COLO668 (cell line): ENCODE measurements at regions not wholly inside any gene's neighbourhood (a gene's known extent, or its start where the extent isn't known, plus 50 kb on each side); places are given as distances from the start of the nearest gene placed in this dataset.
"Not testable (repeated sequence)": the region's sequence is repeated elsewhere in the genome, so short reads cannot be mapped to it uniquely, and the experiment has no call there.

ENCODE experiments used
- DNase-seq: peaks from one replicate; lab custom pipeline; 2025; ENCODE audit not compliant: unreplicated experiment; lab: John Stamatoyannopoulos, UW

- no peak for DNase-seq
Measured at GRCh38 chr12:91769736-91770135, 375.9 kb downstream of the BTG1 start.

DNA sequence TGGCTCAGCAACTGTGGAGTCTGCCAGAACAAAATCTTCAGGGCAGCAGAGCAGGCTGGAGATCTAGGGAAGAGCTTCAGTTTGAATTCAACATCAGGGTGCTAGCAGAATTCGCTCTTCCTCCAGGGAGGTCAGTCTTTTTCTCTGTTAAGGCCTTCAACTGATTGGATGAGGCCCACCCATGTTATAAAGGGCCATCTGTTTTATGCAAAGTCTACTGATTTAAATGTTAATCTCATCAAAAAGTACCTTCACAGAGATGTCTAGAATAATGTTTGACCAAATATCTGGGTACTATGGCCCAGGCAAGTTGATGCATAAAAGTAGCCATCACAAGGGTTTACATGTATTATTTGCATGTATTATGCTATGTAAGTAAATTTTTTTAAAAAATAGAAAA, 378.4 kb downstream of the BTG1 start:
- no peak for DNase-seq

DNA sequence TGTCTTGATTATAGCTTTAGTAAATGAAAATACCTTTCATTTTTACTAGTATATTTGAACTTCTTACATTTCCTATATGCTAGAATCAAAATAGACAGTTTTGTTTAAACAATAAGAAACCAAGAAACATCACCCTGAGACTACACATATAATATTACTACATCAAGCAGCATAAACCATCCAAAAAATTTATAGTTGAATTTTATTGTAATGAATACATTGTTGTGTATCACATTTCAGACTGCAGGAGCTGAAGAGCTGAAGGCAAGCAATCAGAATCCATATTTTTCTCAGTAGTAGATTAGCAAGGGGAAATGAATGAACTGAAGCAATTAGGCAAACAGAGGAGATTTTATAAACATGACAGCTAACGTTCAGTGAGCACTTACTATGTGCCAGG, 379.2 kb downstream of the BTG1 start:
- DNase-seq, result no peak

DNA sequence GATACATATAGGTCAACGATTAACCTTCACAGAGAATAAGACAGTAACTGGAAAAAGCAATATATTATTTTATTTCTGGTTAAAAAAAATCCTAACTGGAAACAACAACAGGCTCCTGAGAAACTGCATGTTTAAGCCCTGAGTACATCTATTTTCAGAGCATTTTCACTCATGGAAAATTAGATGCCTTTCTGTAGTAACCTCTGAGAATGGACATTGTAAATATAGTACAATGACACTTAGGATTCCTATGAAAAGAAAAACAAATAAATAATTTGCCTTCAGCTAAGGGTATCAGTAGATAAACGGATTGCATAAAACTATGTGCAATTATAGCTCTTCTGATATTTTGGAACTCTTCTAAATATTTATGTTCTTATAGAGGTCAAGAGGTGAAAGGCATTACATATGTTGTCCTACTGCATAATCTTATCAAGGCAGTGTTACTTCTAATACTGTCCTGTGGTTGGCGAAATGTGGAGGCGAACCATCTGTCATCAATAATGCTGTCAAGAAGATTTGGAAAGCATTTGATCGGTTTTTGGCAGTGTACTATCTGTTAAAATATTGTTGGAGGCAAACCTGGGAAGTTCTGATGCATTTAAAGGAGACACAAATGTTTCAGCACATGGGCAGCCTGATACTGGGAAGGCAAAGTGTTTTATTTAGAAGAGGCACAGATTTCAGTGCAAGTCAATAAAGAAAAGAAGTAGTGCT, 381.8 kb downstream of the BTG1 start:
- DNase-seq, result no peak

- DNase-seq, result no peak
Measured at GRCh38 chr12:91753649-91754048, 392.0 kb downstream of the BTG1 start.

- DNase-seq, result no peak
Measured at GRCh38 chr12:91746976-91747375, 398.7 kb downstream of the BTG1 start.

DNA sequence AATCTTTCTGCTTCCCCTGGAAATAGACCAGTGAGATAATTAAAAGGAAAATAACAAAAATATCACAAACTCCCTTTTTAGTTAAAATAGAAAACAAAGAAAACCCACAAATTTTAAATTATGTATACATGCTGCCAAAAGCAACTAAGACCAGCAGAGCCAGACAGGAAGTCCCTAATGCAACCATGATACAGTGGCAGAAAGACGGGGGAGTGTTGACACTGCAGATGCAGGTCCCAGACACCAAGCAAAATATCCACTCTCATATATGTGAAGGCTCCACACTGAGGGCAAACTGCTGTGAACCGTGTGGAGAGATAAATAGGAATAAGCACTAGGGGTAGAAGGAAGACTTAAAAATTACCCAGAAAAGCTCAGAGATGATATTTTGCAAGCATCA, 401.0 kb downstream of the BTG1 start:
- DNase-seq, result no peak

- no peak for DNase-seq
Measured at GRCh38 chr12:91743704-91744321, 401.8 kb downstream of the BTG1 start.

GRCh38 chr12:91743280-91743679, 402.4 kb downstream of the BTG1 start:
- no peak for DNase-seq

- DNase-seq, result no peak
Measured at GRCh38 chr12:91741932-91742331, 403.7 kb downstream of the BTG1 start.

DNA sequence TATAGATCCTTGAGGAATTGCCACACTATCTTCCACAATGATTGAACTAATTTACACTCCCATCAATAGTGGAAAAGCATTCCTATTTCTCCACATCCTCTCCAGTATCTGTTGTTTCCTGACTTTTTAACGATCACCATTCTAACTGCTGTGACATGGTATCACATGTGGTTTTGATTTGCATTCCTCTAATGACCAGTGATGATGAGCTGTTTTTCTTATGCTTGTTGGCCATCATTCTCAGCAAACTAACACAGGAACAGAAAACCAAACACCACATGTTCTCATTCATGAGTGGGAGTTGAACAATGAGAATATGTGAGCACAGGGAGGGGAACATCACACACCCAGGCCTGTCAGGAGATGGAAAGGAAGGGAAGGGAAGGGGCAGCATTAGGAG, 411.8 kb downstream of the BTG1 start:
- DNase-seq, result not testable (repeated sequence)

DNA sequence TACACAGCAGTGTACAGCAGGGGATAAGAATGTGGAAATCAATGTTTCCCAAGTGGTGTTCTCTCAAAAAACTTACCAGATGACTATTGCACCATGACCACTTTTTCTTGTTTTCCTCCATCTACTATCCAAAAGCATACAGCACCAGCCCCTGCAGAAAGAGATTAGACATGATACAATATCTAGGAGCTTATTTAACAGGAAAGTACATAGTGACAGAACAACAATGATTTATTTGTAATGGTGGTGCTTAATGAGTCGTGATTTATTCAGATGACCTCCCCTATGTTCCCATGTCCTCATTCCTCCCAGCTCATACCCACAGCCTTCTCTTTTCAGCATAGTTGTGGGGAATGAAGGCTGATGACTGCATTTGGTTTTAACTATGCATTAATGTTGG, 413.6 kb downstream of the BTG1 start:
- DNase-seq, result no peak

DNA sequence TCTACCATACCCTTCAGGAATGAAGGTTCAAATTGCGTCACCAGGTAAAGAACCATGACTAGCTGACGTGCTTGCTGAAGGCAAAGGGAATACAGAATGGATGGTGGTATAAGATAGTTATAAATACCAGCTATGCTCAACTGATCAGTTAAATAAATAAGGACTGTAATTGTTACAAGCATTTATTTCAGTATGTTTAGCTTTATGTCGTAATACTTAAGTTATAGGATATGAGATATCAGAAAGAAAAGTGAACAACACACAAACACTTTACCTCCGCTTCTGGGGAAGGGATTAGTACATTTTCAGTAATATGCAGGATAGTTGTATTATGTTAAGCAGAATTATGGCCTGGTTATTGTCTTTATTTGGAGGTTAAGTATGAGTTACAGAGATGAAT, 416.1 kb downstream of the BTG1 start:
- no peak for DNase-seq

GRCh38 chr12:91723191-91723590, 422.5 kb downstream of the BTG1 start:
- no peak for DNase-seq

DNA sequence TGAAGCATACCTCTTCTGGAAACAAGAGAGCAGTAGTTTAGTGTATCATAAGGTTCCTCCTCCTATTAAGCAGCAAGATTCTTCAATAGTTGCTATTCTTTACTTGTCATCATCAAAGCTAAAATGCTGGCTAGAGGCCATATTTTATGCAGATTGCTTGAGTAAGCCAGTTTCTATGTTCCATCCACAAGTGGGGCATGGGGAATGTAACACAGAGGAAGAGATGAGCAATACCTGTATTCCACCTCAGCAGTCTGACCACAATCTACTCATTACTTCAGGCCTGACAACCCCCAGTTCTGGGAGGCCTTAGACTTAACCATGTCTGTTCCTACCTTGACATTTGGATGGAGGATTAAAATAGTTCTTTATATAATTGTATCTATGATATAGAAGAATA, 423.6 kb downstream of the BTG1 start:
- no peak for DNase-seq

GRCh38 chr12:91721023-91721422, 424.6 kb downstream of the BTG1 start:
- no peak for DNase-seq

DNA sequence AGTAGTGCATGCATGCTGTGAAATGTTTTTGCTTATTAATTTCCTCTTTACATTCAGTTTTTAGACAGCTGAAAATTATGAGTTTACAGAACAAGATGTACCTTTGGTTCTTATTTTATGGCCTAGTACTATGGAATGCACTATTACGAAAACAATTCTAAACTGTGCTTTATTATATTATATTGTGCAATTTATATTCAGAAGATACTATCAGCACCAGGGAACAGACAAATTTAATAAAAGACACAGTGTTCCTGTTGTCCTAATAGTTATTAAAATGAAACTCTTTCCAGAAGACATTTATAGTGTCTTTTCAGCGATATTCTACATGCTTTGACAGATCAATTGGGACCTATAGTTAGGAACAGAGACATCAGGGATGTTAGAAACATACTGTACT, 427.3 kb downstream of the BTG1 start:
- no peak for DNase-seq

- no peak for DNase-seq
Measured at GRCh38 chr12:91717804-91718203, 427.8 kb downstream of the BTG1 start.

DNA sequence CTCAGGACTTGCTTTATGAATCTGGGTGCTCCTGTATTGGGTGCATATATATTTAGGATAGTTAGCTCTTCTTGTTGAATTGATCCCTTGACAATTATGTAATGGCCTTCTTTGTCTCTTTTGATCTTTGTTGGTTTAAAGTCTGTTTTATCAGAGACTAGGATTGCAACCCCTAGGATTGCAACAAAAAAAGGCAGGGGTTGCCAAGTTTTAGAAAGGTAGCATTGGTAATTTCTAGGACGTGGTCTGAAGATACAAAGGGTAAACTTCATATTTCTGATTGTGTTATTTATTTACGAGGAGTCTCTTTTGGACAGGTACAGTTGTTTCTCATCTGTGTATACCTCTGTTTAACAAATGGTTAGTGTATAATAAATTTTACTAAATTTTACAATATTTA, 433.7 kb downstream of the BTG1 start:
- not testable (repeated sequence) for DNase-seq

DNA sequence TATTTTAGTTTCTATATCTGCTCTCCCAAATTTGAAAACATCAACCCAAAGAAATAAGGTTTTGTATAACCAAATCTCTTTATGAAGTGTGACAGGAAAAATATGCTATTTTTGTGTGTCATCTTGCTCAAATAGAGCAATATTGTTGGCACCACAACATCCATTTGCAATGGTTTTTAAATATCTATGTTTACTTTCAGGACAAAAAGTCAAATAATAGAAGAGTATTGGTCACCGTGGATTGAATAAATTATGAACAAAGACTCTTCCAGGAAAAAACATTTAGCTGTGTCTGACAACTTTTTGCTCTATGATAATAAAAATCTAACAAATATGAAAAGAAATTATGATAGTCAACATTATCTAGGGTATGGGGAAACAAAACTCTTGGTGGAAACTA, 439.2 kb downstream of the BTG1 start:
- DNase-seq, result no peak

- peak; percentile 34 for DNase-seq
Measured at GRCh38 chr12:91704446-91704845, 441.2 kb downstream of the BTG1 start.

DNA sequence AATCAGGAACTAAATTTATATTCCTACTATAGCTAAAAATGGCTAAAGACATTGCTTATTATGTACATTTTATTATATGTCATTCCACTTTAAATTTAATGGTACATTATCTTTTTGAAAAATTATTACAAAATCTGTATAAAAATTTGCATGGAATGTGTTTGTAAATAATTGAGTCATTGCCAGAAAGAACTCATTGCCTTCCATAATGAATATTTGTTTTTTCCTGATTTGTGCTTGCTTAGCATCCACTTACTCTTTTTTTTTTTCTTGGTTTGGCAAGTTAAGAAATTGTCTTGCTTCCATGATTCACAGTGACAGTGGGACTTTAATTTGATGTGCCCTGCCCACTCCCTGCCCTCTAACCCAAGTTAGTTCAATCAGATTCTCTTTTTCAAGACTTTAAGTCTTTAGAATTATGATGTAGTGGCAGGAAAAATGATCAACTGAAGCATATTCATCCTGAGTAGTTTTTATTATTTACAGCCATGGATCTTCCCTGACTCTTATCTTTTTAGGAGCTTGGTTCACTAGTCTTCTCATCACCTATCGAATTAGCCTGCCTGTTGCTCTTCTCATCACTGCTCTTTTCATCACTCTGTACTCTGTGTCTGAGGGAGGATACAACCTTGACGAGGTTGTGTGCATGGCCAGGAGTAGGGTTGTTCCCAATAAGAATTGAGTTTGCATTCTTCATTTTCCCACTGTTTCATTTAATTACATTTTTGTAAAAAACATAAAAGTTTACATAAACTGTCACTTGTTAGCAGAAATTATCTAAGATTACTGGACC, 442.0 kb downstream of the BTG1 start:
- no peak for DNase-seq
